SK-N-MC (cell line): ENCODE measurements at regions not wholly inside any gene's neighbourhood (a gene's known extent, or its start where the extent isn't known, plus 50 kb on each side); places are given as distances from the start of the nearest gene placed in this dataset.
"Not testable (repeated sequence)": the region's sequence is repeated elsewhere in the genome, so short reads cannot be mapped to it uniquely, and the experiment has no call there.

ENCODE experiments used
- DNase-seq: peaks from one replicate; pipeline ENCODE4 v3.0.0-alpha.2; 2011; ENCODE audit warnings: low read depth, low spot score
- H3K27ac ChIP-seq: fragments of 200-600 bp; sonication (generic); 2 replicates; pipeline ENCODE4 v1.5.1; 2016; ENCODE audit warnings: mixed run types
- H3K36me3 ChIP-seq: fragments of 200-600 bp; sonication (generic); 2 replicates; pipeline ENCODE4 v1.6.1; 2017; ENCODE audit warnings: antibody characterized with exemption, low read length, mixed read lengths; ENCODE audit not compliant: insufficient read depth
- H3K4me3 ChIP-seq: fragments of 200-600 bp; sonication (generic); 2 replicates; pipeline ENCODE4 v1.5.1; 2016
- H3K9ac ChIP-seq: fragments of 200-600 bp; sonication (generic); 2 replicates; pipeline ENCODE4 v1.8.0; 2017; ENCODE audit warnings: mixed run types, mixed read lengths; ENCODE audit not compliant: insufficient read length
- H3K9me3 ChIP-seq: fragments of 200-600 bp; sonication (generic); 2 replicates; pipeline ENCODE4 v1.6.1; 2017; ENCODE audit warnings: low read depth, mild to moderate bottlenecking, antibody characterized with exemption, low read length, moderate library complexity, mixed read lengths
- EZH2 ChIP-seq: fragments of 200-600 bp; sonication (generic); IDR thresholded peaks from one replicate; pipeline ENCODE4 v1.6.1; 2017; ENCODE audit warnings: antibody characterized with exemption
- FOXP2 ChIP-seq: optimal IDR thresholded peaks from 2 replicates; pipeline ENCODE3; 2011; ENCODE audit warnings: mild to moderate bottlenecking, moderate library complexity; ENCODE audit not compliant: insufficient read depth; ENCODE audit errors: extremely low read length, control extremely low read depth
- POLR2AphosphoS5 ChIP-seq: IDR thresholded peaks from 2 replicates; pipeline ENCODE4 v1.6.1; 2012; ENCODE audit warnings: mild to moderate bottlenecking, low read depth, low read length, borderline replicate concordance

- TF ChIP-seq EZH2 (no peak), FOXP2 (no peak), POLR2AphosphoS5 (no peak)
- Histone ChIP-seq H3K4me3 (no peak overlapping the region), H3K9me3 (no peaks in the 10 kb centered on the region), H3K36me3 (no peaks in the 10 kb centered on the region), H3K27ac (no peak overlapping the region), H3K9ac (no peak overlapping the region)
- DNase-seq, result no peak
Observed at GRCh38 chr3:166864473-166865467, 515.3 kb downstream of the ZBBX start.

DNA sequence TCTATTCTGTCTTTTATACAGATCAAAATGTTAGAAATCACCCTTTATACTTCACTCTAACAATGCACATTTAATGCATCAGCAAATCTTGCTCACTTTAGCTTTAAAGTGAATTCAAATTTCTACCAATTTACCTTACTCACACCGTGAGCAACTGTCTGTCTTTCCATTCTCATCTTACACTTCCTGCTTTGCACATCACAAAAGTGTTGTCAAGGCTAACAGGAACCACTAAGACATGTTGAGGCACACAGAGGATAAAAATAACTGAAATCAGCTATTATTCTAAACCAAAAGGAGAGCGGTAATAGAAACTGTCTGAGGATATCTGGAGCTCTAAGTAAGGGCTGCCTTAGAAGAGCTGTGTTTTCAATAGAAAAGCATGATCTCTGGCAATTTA lies 519.9 kb downstream of the ZBBX start:
- H3K27ac ChIP-seq, result no peak overlapping the region
- H3K9ac ChIP-seq, result no peak overlapping the region
- H3K4me3 ChIP-seq, result no peak overlapping the region
- H3K36me3 ChIP-seq, result no peaks in the 10 kb centered on the region
- TF ChIP-seq POLR2AphosphoS5, result no peak
- no peak for TF ChIP-seq EZH2
- no peak for TF ChIP-seq FOXP2
- H3K9me3 ChIP-seq, result no peaks in the 10 kb centered on the region
- DNase-seq, result no peak

DNA sequence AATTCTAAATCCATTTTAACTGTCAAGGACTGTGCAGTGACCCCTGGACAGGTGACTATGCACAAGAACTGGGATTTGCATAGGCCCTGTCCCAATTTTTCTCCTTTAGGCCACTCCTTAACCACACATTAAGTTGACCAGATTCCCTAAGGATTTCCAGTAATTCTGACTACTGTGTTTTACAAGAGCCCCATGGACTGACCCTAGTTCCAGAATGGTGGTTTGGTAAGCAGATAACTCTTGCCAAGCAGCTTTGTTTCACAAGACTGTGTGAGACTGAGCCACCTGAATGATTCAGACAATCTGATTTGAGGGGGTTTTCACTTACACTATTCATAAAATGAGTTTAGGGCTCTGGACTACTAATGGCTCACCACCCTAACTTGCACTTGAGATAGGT lies 535.8 kb downstream of the ZBBX start:
- H3K9me3 ChIP-seq, result no peaks in the 10 kb centered on the region
- no peak overlapping the region for H3K4me3 ChIP-seq
- TF ChIP-seq POLR2AphosphoS5 (no peak), FOXP2 (no peak), EZH2 (no peak)
- H3K9ac ChIP-seq, result no peak overlapping the region
- no peaks in the 10 kb centered on the region for H3K36me3 ChIP-seq
- no peak for DNase-seq
- no peak overlapping the region for H3K27ac ChIP-seq

DNA sequence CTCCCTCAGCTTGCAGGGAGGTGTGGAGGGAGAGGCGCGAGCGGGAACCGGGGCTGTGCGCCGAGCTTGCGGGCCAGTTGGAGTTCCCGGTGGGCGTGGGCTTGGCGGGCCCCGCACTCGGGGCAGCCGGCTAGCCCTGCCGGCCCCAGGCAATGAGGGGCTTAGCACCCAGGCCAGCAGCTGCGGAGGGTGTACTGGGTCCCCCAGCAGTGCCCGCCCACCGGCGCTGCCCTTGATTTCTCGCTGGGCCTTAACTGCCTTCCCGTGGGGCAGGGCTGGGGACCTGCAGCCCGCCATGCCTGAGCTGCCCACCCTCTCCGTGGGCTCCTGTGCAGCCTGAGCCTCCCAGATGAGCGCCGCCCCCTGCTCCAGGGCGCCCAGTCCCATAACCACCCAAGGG lies 537.3 kb downstream of the ZBBX start:
- not testable (repeated sequence) for H3K27ac ChIP-seq, H3K4me3 ChIP-seq, H3K9ac ChIP-seq, DNase-seq, H3K36me3 ChIP-seq, H3K9me3 ChIP-seq

GRCh38 chr3:166837535-166837934 lies 542.6 kb downstream of the ZBBX start:
- DNase-seq, result no peak
- no peaks in the 10 kb centered on the region for H3K9me3 ChIP-seq
- H3K27ac ChIP-seq, result no peak overlapping the region
- no peak overlapping the region for H3K9ac ChIP-seq
- no peaks in the 10 kb centered on the region for H3K36me3 ChIP-seq
- no peak overlapping the region for H3K4me3 ChIP-seq
- TF ChIP-seq POLR2AphosphoS5 (no peak), FOXP2 (no peak)

DNA sequence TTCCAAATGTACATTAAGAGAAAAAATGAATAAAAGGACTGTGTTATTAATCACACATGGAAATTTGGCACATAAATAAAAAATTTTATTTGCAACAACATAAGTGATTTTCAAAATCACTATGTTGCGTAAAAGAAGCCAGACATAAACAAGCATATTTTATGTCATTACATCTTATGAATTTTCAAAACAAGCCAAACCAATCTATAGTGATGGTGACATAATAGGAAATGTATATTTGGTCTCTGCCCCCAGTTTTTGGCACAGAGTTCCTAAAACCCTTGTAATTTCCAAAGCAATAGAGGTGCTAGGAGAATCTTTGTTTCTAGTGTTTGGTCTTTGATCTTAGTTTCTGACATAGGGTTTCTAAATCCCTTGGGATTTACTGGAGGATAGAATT lies 543.3 kb downstream of the ZBBX start:
- H3K4me3 ChIP-seq, result no peak overlapping the region
- no peak for TF ChIP-seq POLR2AphosphoS5
- peak; percentile 8 for TF ChIP-seq FOXP2
- TF ChIP-seq EZH2, result no peak
- DNase-seq, result peak; percentile 28
- H3K9me3 ChIP-seq, result no peaks in the 10 kb centered on the region
- no peaks in the 10 kb centered on the region for H3K36me3 ChIP-seq
- no peak overlapping the region for H3K9ac ChIP-seq
- peak overlapping the region; percentile 15; the same call in 1 of the 2 replicates for H3K27ac ChIP-seq

GRCh38 chr3:166829896-166830295 lies 550.2 kb downstream of the ZBBX start:
- no peak overlapping the region for H3K27ac ChIP-seq
- TF ChIP-seq EZH2 (no peak), POLR2AphosphoS5 (no peak), FOXP2 (no peak)
- no peak overlapping the region for H3K4me3 ChIP-seq
- H3K9ac ChIP-seq, result no peak overlapping the region
- no peaks in the 10 kb centered on the region for H3K9me3 ChIP-seq
- no peaks in the 10 kb centered on the region for H3K36me3 ChIP-seq
- no peak for DNase-seq

GRCh38 chr3:166818464-166818863 lies 561.6 kb downstream of the ZBBX start:
- Histone ChIP-seq H3K9me3 (no peaks in the 10 kb centered on the region), H3K4me3 (no peak overlapping the region), H3K9ac (no peak overlapping the region), H3K27ac (no peak overlapping the region), H3K36me3 (no peaks in the 10 kb centered on the region)
- no peak for TF ChIP-seq EZH2
- no peak for TF ChIP-seq POLR2AphosphoS5
- no peak for TF ChIP-seq FOXP2
- DNase-seq, result no peak

GRCh38 chr3:166817269-166817668 lies 562.8 kb downstream of the ZBBX start:
- not testable (repeated sequence) for H3K9ac ChIP-seq, DNase-seq, H3K36me3 ChIP-seq, H3K27ac ChIP-seq, H3K9me3 ChIP-seq, H3K4me3 ChIP-seq
